GM12874 (cell line): ENCODE measurements at regions not wholly inside any gene's neighbourhood (a gene's known extent, or its start where the extent isn't known, plus 50 kb on each side); places are given as distances from the start of the nearest gene placed in this dataset.

Experiments
- TF ChIP-seq, protein P1 (sequence below): IDR thresholded peaks from 2 replicates; pipeline ENCODE4 v1.5.1; 2011; ENCODE audit warnings: low read depth, mild to moderate bottlenecking, control low read depth, low read length, moderate library complexity; ENCODE audit not compliant: insufficient read depth

DNA sequence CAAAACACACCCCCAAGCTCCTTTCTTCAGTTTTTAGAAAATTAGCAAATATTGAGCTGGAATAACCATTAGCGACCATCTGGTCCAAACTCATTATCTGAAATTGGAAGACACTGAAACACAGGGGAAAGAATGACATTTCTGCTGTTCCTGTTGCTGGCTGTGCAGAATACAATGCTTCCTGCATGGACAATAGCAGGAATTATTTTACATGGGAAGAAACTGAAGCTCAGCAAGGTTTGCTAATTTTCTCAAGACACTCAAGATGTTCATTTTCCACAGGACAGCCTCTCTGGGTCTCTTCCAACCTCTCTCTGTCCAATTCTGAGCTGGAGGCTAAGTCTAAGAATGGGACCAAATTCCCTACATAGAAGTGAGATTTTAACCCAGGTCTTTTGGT lies 81.9 kb upstream of the TNS3 start:
- TF ChIP-seq, protein P1, sequence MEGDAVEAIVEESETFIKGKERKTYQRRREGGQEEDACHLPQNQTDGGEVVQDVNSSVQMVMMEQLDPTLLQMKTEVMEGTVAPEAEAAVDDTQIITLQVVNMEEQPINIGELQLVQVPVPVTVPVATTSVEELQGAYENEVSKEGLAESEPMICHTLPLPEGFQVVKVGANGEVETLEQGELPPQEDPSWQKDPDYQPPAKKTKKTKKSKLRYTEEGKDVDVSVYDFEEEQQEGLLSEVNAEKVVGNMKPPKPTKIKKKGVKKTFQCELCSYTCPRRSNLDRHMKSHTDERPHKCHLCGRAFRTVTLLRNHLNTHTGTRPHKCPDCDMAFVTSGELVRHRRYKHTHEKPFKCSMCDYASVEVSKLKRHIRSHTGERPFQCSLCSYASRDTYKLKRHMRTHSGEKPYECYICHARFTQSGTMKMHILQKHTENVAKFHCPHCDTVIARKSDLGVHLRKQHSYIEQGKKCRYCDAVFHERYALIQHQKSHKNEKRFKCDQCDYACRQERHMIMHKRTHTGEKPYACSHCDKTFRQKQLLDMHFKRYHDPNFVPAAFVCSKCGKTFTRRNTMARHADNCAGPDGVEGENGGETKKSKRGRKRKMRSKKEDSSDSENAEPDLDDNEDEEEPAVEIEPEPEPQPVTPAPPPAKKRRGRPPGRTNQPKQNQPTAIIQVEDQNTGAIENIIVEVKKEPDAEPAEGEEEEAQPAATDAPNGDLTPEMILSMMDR = no peak

DNA sequence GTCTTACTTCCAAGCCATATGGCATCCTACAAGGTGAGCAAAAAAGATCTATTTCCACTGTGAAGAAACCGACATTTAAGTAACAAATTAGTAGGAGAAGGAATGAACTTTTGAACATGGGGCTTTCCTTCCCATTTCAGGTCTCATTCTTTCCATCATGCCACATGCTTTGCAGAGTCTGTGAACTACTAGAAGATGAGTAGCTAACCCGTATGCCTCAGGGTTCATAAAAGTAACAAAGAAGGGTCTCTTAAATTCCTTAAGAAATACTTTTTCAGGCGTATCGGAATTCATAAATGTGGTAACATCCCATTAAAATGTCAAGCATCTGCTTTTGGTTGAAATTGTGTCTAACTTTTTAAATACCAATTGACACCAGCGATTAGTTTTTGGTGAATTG lies 81.3 kb upstream of the TNS3 start:
- TF ChIP-seq, protein P1 = no peak

DNA sequence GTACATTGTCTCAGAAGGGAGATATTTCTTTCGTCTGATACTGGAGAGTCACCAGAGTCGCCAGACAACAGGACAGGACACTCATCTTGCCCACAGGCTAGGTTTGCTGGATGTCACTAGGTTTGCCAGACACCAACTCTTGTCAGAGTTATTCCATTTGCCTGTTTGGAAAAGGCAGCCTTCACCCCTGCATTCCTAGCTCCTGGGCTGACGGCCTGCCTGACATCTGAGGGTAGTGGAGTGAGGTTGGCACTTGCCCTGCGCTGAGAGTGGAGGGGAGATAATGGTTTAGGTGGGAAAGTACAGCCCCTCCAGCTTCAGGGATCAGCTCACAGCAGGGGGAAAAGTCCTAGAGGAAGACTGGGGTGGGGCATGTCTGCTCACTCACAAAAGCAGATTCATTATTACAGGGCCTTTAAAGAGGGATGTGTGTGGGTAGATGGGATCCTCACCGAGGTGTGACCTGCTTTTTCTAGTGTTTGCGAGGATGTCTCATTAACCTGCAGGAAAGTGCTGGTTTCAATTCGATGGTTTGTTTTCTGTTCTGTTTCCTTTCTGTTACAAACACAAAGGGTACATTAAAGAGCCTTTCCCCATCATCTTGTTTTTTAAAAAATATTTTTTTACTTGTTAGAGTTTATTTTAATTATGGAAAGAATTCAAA lies 79.3 kb upstream of the TNS3 start:
- TF ChIP-seq, protein P1 = no peak

DNA sequence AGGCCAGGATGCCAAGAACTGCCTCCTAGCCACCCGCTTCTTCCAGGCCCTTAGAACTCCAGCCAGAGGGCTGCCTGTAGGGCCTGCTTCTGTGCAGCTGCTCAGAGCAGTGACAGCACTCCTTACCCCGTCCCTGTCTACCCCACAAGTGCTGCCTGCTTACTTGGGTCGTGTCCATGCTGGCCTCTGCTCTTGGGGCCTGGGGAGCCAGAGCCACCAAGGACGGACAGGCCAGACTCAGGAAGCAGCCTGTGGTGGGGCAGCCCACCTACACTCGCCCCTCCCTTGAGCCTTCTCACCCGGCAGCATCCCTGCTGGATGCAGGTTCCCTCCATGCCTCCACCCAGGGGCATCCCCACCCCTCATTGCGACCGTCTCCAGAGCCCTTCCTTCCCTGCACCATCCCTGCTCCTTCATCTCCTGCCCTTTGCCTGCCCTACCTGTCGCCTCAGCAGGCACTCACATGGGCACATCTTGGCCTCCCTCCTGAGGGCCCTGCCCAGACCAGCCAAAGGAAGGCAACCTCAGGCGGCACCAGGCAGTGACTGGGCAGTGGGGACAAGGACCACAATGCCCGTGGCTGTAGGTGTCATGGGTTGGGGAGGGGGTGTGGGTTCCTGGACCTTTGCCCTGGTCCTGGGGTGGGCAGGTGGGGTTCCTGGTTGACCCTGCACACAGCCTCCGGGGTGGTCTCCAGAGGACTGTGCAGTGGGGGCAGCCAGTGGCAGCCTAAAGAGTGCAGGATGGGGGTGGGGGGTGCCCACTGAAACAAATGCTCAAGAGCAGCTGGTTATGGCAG lies 78.0 kb upstream of the TNS3 start:
- TF ChIP-seq, protein P1 = no peak

DNA sequence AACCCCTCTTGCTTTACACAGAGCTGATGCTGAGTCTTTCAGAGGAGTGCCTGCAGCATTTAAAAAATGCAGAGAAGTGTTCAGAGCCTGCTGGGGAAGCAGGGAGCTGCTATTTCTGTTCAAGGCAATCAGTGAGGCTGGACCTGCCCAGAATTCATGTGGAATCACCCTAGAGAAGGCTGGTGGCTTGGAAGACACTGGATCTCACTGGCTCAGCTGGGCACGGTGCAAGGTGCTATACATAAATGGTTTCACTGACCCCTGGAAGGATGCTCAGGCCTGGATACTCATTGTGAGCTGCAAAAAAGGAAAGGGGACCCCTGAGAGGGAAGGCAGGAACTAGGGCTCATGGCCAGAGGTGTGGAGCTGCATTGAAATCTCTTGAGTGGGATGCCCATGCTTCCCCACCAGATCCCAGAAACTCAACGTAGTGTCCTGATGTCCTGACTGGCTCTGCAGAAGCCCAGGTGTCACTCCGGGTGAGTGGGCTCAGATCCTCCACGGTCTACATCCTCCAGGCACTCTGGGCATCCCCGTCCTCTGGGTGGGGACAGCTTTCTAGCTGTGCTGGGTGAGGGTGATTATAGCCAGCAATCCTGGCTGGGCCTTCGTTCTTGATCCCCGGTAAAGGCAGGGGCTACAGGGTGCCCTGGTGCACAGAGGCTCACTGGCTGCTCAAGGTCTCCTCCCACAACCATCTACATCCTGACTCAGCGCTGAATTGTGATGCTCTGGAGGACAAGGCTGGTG lies 77.2 kb upstream of the TNS3 start:
- TF ChIP-seq, protein P1 = no peak

DNA sequence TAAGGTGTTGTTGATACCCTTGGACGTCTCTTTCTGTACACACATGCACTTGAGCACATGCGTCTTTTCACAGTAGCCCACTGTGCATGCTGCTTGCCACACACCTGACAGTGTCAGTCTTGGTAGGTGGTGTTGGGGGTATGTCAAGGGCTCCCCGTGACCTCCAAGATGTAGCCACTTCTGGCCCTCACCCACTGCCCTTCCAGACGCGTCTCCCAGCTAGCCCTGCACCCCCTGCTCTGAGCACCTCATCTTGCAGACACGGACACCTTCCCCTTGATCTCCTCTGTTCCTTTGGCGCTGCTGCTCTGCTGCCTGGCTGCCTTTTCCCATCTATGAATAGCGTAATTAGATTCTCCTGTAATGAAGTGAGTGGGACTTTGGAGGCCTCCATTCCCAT lies 75.2 kb upstream of the TNS3 start:
- TF ChIP-seq, protein P1 = no peak

DNA sequence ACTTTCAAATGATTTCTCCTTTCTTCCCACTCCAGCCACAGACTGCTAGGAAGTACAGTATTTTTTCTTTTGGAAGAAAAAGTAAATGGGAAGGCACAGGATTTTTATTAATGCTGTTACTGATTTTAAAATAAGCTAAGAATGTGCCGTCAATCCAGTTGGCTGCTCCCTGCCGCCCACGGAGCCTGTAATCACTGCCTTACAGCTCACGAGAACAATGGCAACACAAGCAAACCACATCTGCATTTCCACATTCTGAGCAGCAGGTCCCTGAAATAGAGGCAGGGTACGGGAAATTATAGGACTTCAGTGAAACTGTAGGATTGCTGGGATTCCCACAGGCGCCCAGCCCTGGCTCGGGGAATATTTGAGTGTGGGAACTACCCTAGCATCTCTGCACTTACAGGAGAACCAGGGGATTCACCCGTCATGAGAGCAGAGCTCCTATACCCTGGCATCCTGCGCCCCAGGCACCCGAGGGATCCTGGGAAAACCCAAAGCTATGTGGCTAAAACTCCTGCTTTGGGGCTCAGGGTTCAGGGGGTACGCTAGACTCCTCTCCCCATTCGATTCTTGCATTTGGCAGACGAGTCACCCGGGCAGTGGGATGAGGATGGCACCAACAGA lies 72.9 kb upstream of the TNS3 start:
- TF ChIP-seq, protein P1 = no peak
